Mammary epithelial cell (primary cell): ENCODE measurements at regions not wholly inside any gene's neighbourhood (a gene's known extent, or its start where the extent isn't known, plus 50 kb on each side); places are given as distances from the start of the nearest gene placed in this dataset.

Source experiments
- EZH2 ChIP-seq: IDR thresholded peaks from 2 replicates; pipeline ENCODE4 v1.6.1; 2012; ENCODE audit warnings: low read length, inconsistent platforms, borderline replicate concordance
- TF ChIP-seq, protein P1 (sequence below), 2 donors: IDR thresholded peaks in 1 of 2; conservative IDR thresholded peaks in 1 of 2; 2 replicates each; pipeline ENCODE4 v1.5.1; 2011 to 2012; ENCODE audit warnings: inconsistent platforms in 2 of 2, low read length in 2 of 2, mild to moderate bottlenecking in 2 of 2, control low read depth in 1 of 2, low read depth in 1 of 2; ENCODE audit not compliant: insufficient read depth in 1 of 2; ENCODE audit errors: extremely low read depth in 1 of 2

DNA sequence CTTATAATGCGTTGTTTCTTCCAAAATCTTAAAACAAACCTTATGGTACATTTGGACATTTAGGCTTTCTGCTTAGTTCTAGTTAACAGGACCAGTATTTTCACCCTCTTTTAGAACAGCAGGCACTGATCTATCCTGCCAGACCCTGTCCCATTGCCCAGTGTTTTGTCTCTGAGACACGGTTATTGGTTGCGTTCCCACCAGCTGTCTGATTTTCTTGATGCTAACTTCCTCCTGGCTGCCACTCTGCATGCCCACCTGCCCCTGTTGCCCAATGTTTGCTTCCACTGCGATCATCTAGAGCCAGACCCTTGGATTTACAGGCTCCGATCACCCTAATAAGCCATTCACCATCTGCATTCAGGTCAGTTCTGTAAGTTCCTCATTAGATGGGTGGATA lies 506.0 kb upstream of the CDH6 start:
- TF ChIP-seq, protein P1, sequence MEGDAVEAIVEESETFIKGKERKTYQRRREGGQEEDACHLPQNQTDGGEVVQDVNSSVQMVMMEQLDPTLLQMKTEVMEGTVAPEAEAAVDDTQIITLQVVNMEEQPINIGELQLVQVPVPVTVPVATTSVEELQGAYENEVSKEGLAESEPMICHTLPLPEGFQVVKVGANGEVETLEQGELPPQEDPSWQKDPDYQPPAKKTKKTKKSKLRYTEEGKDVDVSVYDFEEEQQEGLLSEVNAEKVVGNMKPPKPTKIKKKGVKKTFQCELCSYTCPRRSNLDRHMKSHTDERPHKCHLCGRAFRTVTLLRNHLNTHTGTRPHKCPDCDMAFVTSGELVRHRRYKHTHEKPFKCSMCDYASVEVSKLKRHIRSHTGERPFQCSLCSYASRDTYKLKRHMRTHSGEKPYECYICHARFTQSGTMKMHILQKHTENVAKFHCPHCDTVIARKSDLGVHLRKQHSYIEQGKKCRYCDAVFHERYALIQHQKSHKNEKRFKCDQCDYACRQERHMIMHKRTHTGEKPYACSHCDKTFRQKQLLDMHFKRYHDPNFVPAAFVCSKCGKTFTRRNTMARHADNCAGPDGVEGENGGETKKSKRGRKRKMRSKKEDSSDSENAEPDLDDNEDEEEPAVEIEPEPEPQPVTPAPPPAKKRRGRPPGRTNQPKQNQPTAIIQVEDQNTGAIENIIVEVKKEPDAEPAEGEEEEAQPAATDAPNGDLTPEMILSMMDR (conservative IDR thresholded peaks at IDR 0.05 in 1 of 2, IDR thresholded peaks at IDR 0.05 in 1 of 2; ENCODE audit: extremely low read depth in 1 of 2, insufficient read depth in 1 of 2, low read depth in 1 of 2, low read length in 2 of 2) = no peak
- no peak for TF ChIP-seq EZH2
